Nephron progenitor cell (in vitro differentiated cells): ENCODE measurements at regions not wholly inside any gene's neighbourhood (a gene's known extent, or its start where the extent isn't known, plus 50 kb on each side); places are given as distances from the start of the nearest gene placed in this dataset.
"Not testable (repeated sequence)": the region's sequence is repeated elsewhere in the genome, so short reads cannot be mapped to it uniquely, and the experiment has no call there.

ENCODE experiments used
- DNase-seq: peaks from one replicate; pipeline ENCODE4 v3.0.0; 2021
- H3K27ac Mint-ChIP-seq: 2 replicates; pipeline ENCODE4 v1.8.0; 2021; ENCODE audit warnings: mild to moderate bottlenecking, moderate library complexity, mixed read lengths
- H3K27me3 Mint-ChIP-seq: 2 replicates; pipeline ENCODE4 v1.8.0; 2021; ENCODE audit warnings: mild to moderate bottlenecking, low read depth, mixed read lengths; ENCODE audit not compliant: poor library complexity
- H3K36me3 Mint-ChIP-seq: 2 replicates; pipeline ENCODE4 v1.8.0; 2021; ENCODE audit warnings: low read depth, mixed read lengths
- H3K4me1 Mint-ChIP-seq: 2 replicates; pipeline ENCODE4 v1.8.0; 2021; ENCODE audit warnings: mixed read lengths
- H3K4me3 Mint-ChIP-seq: 2 replicates; pipeline ENCODE4 v1.8.0; 2021; ENCODE audit warnings: mild to moderate bottlenecking, moderate library complexity, mixed read lengths
- H3K9me3 Mint-ChIP-seq: 2 replicates; pipeline ENCODE4 v1.8.0; 2021; ENCODE audit warnings: mild to moderate bottlenecking, moderate library complexity, mixed read lengths
- CTCF ChIP-seq: fragments of 200-600 bp; sonication (generic); IDR thresholded peaks from 2 replicates; pipeline ENCODE4 v1.5.0; 2021; ENCODE audit warnings: antibody characterized with exemption

DNA sequence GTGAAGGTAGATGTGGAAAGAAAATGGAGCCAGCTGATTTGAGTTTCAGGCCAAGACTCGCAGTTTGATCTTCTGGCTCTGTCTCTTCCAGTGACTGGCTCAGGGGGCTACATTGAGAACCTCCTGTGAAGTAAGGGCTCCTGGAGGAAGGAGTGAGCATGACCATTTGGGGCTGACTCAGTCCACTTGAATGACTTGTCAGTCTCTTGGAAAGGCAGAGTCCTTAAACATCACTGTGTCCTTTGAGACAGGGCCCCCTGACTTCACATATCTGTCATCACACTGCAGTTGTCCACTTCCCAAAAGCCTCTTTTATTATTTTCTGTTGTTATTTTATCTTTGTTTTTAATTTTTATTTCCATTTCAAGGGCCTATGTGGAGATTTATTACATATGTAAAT lies 204.6 kb upstream of the APCDD1 start:
- Mint-ChIP-seq H3K27me3 (no peaks in the 10 kb centered on the region), H3K36me3 (no peaks in the 10 kb centered on the region), H3K4me3 (no peak overlapping the region), H3K27ac (no peak overlapping the region), H3K4me1 (peaks cover 28% of the 10 kb centered on the region), H3K9me3 (no peaks in the 10 kb centered on the region)
- no peak for DNase-seq
- no peak for TF ChIP-seq CTCF

GRCh38 chr18:10252494-10252893 lies 201.9 kb upstream of the APCDD1 start:
- no peak for TF ChIP-seq CTCF
- H3K27ac Mint-ChIP-seq, result no peak overlapping the region
- H3K9me3 Mint-ChIP-seq, result peaks cover 14% of the 10 kb centered on the region
- no peak overlapping the region for H3K4me3 Mint-ChIP-seq
- H3K36me3 Mint-ChIP-seq, result peaks cover 10% of the 10 kb centered on the region
- no peak for DNase-seq
- no peaks in the 10 kb centered on the region for H3K27me3 Mint-ChIP-seq
- H3K4me1 Mint-ChIP-seq, result peaks cover 6% of the 10 kb centered on the region

DNA sequence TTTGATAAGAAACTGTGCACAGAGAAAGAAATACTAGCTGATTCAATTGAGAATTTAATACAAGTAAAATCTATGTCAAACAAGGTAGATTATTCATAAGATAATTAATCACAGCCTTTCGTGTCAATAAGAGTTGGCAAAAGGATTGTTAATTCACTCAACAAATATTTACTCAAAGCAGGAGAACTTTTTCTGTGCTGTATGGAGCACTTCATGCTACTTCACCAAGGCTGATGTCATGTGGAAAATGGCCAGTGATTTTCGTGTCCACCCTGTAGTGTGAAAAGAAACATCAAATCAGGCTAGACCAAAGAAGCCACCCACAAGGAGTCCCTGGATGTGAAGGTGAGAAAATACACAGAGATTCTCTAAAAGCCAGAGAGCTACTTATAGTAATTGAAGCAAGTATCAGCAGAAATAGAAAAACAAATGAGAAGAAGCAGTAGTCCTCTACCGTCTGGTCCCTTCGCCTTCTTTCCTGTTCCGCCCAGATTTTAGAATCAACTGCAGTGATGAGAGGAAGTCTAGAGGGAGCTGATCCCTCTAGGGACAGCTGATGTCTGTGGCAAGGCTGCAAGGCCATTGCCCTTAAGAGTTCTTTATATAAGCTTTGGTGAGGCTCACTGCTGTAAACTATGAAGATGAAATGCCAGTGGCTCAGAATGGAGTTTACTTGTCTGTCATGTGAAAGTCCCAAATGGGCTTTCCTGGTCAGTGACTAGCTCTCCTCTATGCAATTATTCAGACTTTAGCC lies 201.3 kb upstream of the APCDD1 start:
- no peak for DNase-seq

DNA sequence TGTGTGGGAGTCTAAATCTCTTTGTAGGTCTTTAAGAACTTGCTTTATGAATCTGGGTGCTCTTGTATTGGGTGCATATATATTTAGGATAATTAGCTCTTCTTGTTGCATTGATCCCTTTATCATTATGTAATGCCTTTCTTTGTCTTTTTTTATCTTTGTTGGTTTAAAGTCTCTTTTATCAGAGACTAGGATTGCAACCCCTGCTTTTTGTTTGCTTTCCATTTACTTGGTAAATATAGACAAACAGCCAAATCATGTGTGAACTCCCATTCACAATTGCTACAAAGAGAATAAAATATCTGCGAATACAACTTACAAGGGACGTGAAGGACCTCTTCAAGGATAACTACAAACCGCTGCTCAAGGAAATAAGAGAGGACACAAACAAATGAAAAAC lies 198.2 kb upstream of the APCDD1 start:
- not testable (repeated sequence) for H3K27me3 Mint-ChIP-seq, DNase-seq, H3K4me1 Mint-ChIP-seq, H3K27ac Mint-ChIP-seq, H3K36me3 Mint-ChIP-seq, H3K4me3 Mint-ChIP-seq
- peaks cover 37% of the 10 kb centered on the region for H3K9me3 Mint-ChIP-seq

More for the DNA sequence above, 201.3 kb upstream of the APCDD1 start:
- Mint-ChIP-seq H3K4me1 (no peaks in the 10 kb centered on the region), H3K4me3 (no peak overlapping the region), H3K36me3 (peaks cover 10% of the 10 kb centered on the region), H3K9me3 (peaks cover 14% of the 10 kb centered on the region), H3K27ac (no peak overlapping the region), H3K27me3 (no peaks in the 10 kb centered on the region)
- no peak for TF ChIP-seq CTCF

GRCh38 chr18:10258836-10259474 lies 195.5 kb upstream of the APCDD1 start:
- Mint-ChIP-seq H3K4me1 (no peaks in the 10 kb centered on the region), H3K4me3 (no peak overlapping the region), H3K36me3 (peaks cover 19% of the 10 kb centered on the region), H3K27ac (no peak overlapping the region), H3K9me3 (peaks cover 56% of the 10 kb centered on the region), H3K27me3 (no peaks in the 10 kb centered on the region)
- DNase-seq, result no peak
- no peak for TF ChIP-seq CTCF

DNA sequence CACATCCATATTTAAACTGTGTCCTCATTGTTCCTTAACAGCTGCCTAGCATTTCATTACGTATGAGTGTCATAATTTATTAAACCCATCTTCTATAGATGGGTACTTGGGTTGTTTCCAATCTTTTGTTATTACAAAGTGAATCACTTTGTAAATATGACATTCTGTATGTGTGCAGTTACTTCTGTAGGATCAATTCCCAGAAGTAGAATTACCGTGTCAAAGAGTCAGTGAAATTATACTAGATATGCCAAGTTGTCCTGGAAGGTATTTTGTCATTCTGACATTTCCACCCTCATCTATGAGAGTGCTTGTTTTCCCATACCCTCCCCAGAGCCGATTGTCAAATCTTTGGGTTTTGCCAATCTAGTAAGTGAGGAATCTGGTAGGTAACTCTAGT lies 194.5 kb upstream of the APCDD1 start:
- DNase-seq, result no peak
- Mint-ChIP-seq H3K4me1 (no peaks in the 10 kb centered on the region), H3K9me3 (peaks cover 56% of the 10 kb centered on the region), H3K4me3 (no peak overlapping the region), H3K27ac (no peak overlapping the region), H3K36me3 (peaks cover 19% of the 10 kb centered on the region), H3K27me3 (no peaks in the 10 kb centered on the region)
- TF ChIP-seq CTCF, result no peak
